ENCODE measurements at regions not wholly inside any gene's neighbourhood (a gene's known extent, or its start where the extent isn't known, plus 50 kb on each side); places are given as distances from the start of the nearest gene placed in this dataset.

DNA sequence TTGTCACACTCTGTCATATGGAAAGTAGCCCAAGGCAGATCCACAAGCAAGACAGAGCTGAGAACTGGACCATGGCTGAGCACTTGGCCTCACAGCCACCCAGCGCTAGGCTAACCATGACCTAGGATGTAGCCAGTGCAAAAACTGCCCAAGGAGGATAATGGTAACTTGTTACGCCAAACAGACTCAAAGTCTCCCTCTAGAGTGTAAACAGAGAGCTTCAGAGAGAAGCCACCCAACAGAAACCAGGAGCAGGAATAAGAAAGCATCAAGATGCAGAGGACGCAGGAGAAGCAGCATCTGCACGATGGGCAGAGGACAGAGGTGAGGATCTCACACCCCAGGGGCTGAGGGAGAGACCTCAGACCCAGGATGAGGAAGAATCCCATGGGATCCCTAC is 97.9 kb downstream of the RCN1 start:
- TF ChIP-seq, protein P1, sequence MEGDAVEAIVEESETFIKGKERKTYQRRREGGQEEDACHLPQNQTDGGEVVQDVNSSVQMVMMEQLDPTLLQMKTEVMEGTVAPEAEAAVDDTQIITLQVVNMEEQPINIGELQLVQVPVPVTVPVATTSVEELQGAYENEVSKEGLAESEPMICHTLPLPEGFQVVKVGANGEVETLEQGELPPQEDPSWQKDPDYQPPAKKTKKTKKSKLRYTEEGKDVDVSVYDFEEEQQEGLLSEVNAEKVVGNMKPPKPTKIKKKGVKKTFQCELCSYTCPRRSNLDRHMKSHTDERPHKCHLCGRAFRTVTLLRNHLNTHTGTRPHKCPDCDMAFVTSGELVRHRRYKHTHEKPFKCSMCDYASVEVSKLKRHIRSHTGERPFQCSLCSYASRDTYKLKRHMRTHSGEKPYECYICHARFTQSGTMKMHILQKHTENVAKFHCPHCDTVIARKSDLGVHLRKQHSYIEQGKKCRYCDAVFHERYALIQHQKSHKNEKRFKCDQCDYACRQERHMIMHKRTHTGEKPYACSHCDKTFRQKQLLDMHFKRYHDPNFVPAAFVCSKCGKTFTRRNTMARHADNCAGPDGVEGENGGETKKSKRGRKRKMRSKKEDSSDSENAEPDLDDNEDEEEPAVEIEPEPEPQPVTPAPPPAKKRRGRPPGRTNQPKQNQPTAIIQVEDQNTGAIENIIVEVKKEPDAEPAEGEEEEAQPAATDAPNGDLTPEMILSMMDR (IDR thresholded peaks at IDR 0.05): no peak
- no peak for TF ChIP-seq POLR2A (IDR thresholded peaks at IDR 0.05; ENCODE audit: low read length)

All from A549 (cell line).